PC-3 (cell line): ENCODE measurements at regions not wholly inside any gene's neighbourhood (a gene's known extent, or its start where the extent isn't known, plus 50 kb on each side); places are given as distances from the start of the nearest gene placed in this dataset.

Experiments used
- ATAC-seq: fragments of 200-7000 bp; cut with Tn5 transposase; 2 replicates; pipeline ENCODE4 v1.9.1; 2020; ENCODE audit warnings: mild to moderate bottlenecking, moderate library complexity
- BruUV-seq: library from RNA; stranded (reverse); fragments of 400-500 nt; replicated peaks from 2 replicates; lab custom pipeline; 2021; lab: Mats Ljungman, UMichigan
- CTCF ChIA-PET: fragments of 300-600 bp; sonication (Branson Sonifier 250); formaldehyde crosslinking; loops from one replicate; lab custom pipeline; 2022; ENCODE audit warnings: antibody characterized with exemption; lab: Charles Lee
- POLR2A ChIA-PET: fragments of 300-600 bp; sonication (Branson Sonifier 250); formaldehyde crosslinking; loops from one replicate; lab custom pipeline; 2022; ENCODE audit warnings: antibody characterized with exemption; ENCODE audit not compliant: unreplicated experiment; lab: Charles Lee
- DNase-seq: peaks from one replicate; pipeline ENCODE4 v3.0.0-alpha.2; 2015
- H2AFZ ChIP-seq: fragments of 300-600 bp; sonication (generic); 2 replicates; pipeline ENCODE4 v1.6.0; 2016; ENCODE audit warnings: antibody characterized with exemption, low read length
- H3F3A ChIP-seq: fragments of 300-600 bp; sonication (generic); one replicate; pipeline ENCODE4 v1.6.0; 2017; ENCODE audit warnings: antibody characterized with exemption, low read length, control low read depth, mild to moderate bottlenecking; ENCODE audit not compliant: unreplicated experiment
- H3K27ac ChIP-seq: fragments of 300-600 bp; sonication (generic); 2 replicates; pipeline ENCODE4 v1.5.1; 2016; ENCODE audit warnings: mild to moderate bottlenecking, low read length
- H3K27me3 ChIP-seq: fragments of 300-600 bp; sonication (generic); 2 replicates; pipeline ENCODE4 v1.6.1; 2016; ENCODE audit warnings: low read length, mixed read lengths
- H3K36me3 ChIP-seq: fragments of 300-600 bp; sonication (generic); 2 replicates; pipeline ENCODE4 v1.6.1; 2016; ENCODE audit warnings: low read depth, mixed run types, low read length, mixed read lengths
- H3K4me1 ChIP-seq: fragments of 300-600 bp; sonication (generic); 2 replicates; pipeline ENCODE4 v1.5.1; 2016; ENCODE audit warnings: low read length; ENCODE audit not compliant: insufficient read depth
- H3K4me2 ChIP-seq: fragments of 300-600 bp; sonication (generic); 2 replicates; pipeline ENCODE4 v1.6.0; 2016; ENCODE audit warnings: low read length
- H3K4me3 ChIP-seq: fragments of 300-600 bp; sonication (generic); 2 replicates; pipeline ENCODE4 v1.5.1; 2016; ENCODE audit warnings: mild to moderate bottlenecking, low read length, mixed read lengths
- H3K79me2 ChIP-seq: fragments of 300-600 bp; sonication (generic); 2 replicates; pipeline ENCODE4 v1.6.1; 2017; ENCODE audit warnings: low read length, mixed read lengths
- H3K9ac ChIP-seq: fragments of 300-600 bp; sonication (generic); 2 replicates; pipeline ENCODE4 v1.6.0; 2016; ENCODE audit warnings: mild to moderate bottlenecking, low read length
- H3K9me2 ChIP-seq: fragments of 300-600 bp; sonication (generic); replicated peaks from 2 replicates; pipeline ENCODE4 v1.6.1; 2016; ENCODE audit warnings: mixed run types, low read length, mixed read lengths
- H3K9me3 ChIP-seq: fragments of 300-600 bp; sonication (generic); 2 replicates; pipeline ENCODE4 v1.6.1; 2016; ENCODE audit warnings: low read length, mixed read lengths
- H4K20me1 ChIP-seq: fragments of 300-600 bp; sonication (generic); 2 replicates; pipeline ENCODE4 v1.6.1; 2016; ENCODE audit warnings: low read length, mixed read lengths
- EZH2 ChIP-seq: fragments of 300-600 bp; sonication (generic); IDR thresholded peaks from one replicate; pipeline ENCODE4 v1.6.1; 2017; ENCODE audit warnings: antibody characterized with exemption, mild to moderate bottlenecking, low read length; ENCODE audit not compliant: unreplicated experiment
- EZH2phosphoT487 ChIP-seq: fragments of 300-600 bp; sonication (generic); IDR thresholded peaks from 2 replicates; pipeline ENCODE4 v1.6.1; 2018; ENCODE audit warnings: mild to moderate bottlenecking, antibody characterized with exemption, low read length, borderline replicate concordance
- intact Hi-C: fragments of 100-400 bp; cut with micrococcal nuclease; formaldehyde crosslinking; loops from 2 replicates; pipeline ENCODE4 v1.9.0; 2023
- TF ChIP-seq, protein P1 (sequence below): fragments of 300-600 bp; sonication (generic); conservative IDR thresholded peaks from 2 replicates; pipeline ENCODE4 v1.5.1; 2017; ENCODE audit warnings: antibody characterized with exemption, low read depth, mild to moderate bottlenecking, low read length

DNA sequence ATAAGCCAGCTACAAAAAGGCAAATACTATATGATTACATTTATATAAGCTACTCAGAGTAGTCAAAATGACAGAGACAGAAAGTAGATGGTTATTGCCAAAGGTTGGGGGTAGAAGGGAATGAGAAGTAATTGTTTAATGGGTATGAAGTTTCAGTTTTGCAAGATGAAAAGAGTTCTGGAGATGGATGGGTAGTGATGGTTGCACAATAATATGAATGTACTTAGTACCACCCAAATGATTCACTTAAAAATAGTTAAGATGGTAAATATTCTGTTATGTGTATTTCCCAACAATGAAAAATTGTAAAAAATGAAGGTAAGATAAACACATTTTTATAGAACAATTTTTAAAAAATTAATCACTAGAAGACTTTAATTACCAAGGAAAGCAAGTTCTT is 448.4 kb downstream of the ADCYAP1 start:
- Histone ChIP-seq H3K4me1 (peaks cover 13% of the 10 kb centered on the region), H3K9ac (no peak overlapping the region), H3K4me3 (no peak overlapping the region), H3K4me2 (no peak overlapping the region), H3K9me3 (peaks cover 4% of the 10 kb centered on the region; the same call in 1 of the 2 replicates), H3F3A (no peaks in the 10 kb centered on the region), H2AFZ (no peak overlapping the region), H4K20me1 (no peaks in the 10 kb centered on the region), H3K36me3 (no peaks in the 10 kb centered on the region), H3K79me2 (no peaks in the 10 kb centered on the region), H3K27ac (peak overlapping the region; percentile 23), H3K9me2 (no peaks in the 10 kb centered on the region), H3K27me3 (no peaks in the 10 kb centered on the region)
- intact Hi-C loops: no loop called here
- ChIA-PET CTCF (no interaction called here), POLR2A (no interaction called here)
- no TSS peak for BruUV-seq
- ATAC-seq (no peak), DNase-seq (peak; percentile 41)
- TF ChIP-seq EZH2phosphoT487: no peak

DNA sequence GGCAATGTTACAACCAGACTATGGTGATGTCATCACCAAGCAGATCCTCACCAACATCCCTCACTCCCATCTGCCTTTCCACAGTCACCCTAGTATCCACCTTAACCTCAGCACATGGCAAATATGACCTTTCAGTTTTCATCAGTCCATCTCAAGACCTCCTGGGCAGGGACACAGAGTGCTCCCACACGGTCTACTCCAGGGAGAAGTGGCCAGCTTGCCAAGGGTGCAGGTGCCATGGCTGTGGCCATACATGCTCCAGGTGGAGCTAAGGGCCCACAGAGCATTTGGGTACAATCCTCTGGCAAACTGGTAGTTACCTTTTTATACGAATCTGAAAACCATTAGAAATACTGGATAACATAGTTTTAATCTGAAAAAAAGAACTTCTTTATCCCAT is 453.1 kb downstream of the ADCYAP1 start:
- ChIA-PET CTCF (no interaction called here), POLR2A (no interaction called here)
- no peaks in the 10 kb centered on the region for H3K36me3 ChIP-seq
- intact Hi-C loops: no loop called here
- DNase-seq (no peak), ATAC-seq (no peak)
- no peaks in the 10 kb centered on the region for H3F3A ChIP-seq
- no peak overlapping the region for H2AFZ ChIP-seq
- BruUV-seq: no TSS peak
- no peak overlapping the region for H3K4me3 ChIP-seq
- H3K79me2 ChIP-seq: no peaks in the 10 kb centered on the region
- no peak overlapping the region for H3K4me2 ChIP-seq
- TF ChIP-seq, protein P1, sequence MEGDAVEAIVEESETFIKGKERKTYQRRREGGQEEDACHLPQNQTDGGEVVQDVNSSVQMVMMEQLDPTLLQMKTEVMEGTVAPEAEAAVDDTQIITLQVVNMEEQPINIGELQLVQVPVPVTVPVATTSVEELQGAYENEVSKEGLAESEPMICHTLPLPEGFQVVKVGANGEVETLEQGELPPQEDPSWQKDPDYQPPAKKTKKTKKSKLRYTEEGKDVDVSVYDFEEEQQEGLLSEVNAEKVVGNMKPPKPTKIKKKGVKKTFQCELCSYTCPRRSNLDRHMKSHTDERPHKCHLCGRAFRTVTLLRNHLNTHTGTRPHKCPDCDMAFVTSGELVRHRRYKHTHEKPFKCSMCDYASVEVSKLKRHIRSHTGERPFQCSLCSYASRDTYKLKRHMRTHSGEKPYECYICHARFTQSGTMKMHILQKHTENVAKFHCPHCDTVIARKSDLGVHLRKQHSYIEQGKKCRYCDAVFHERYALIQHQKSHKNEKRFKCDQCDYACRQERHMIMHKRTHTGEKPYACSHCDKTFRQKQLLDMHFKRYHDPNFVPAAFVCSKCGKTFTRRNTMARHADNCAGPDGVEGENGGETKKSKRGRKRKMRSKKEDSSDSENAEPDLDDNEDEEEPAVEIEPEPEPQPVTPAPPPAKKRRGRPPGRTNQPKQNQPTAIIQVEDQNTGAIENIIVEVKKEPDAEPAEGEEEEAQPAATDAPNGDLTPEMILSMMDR: no peak
- no peak for TF ChIP-seq EZH2
- TF ChIP-seq EZH2phosphoT487: no peak
- no peaks in the 10 kb centered on the region for H3K27me3 ChIP-seq
- H3K9ac ChIP-seq: no peak overlapping the region
- no peaks in the 10 kb centered on the region for H3K9me2 ChIP-seq
- no peak overlapping the region for H3K27ac ChIP-seq
- no peaks in the 10 kb centered on the region for H4K20me1 ChIP-seq
- 0 out of 2 replicates have a peak, but pooled peaks cover 3% of the 10 kb centered on the region for H3K4me1 ChIP-seq
- H3K9me3 ChIP-seq: peaks cover 2% of the 10 kb centered on the region; the same call in 1 of the 2 replicates

DNA sequence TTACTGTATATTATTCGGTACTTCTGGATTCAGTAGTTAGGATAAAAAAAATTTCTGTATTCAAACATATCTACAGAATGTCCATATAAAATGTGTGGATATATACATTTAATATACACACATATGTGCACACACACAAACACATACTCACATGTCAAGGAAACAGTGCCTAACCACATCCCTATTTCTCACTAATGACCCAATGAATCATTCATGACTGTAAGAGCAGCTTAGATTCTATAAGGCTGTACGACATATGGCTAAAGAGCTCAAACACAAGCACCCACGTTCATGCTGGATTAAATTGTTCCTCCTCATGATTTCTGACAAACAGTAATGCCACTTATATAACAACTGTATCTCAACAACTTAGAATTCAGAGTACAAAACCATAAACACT is 457.3 kb downstream of the ADCYAP1 start:
- ChIA-PET POLR2A (no interaction called here), CTCF (no interaction called here)
- intact Hi-C loops: no loop called here
- Histone ChIP-seq H3K79me2 (no peaks in the 10 kb centered on the region), H3K4me2 (no peak overlapping the region), H4K20me1 (no peaks in the 10 kb centered on the region), H2AFZ (no peak overlapping the region), H3K9me2 (no peaks in the 10 kb centered on the region), H3K27ac (no peak overlapping the region), H3F3A (no peaks in the 10 kb centered on the region), H3K4me1 (0 out of 2 replicates have a peak, but pooled peaks cover 3% of the 10 kb centered on the region), H3K4me3 (no peak overlapping the region), H3K9me3 (no peaks in the 10 kb centered on the region), H3K36me3 (no peaks in the 10 kb centered on the region), H3K27me3 (no peaks in the 10 kb centered on the region), H3K9ac (no peak overlapping the region)
- DNase-seq: peak; percentile 60
- ATAC-seq: peak; percentile 62; the same call in 1 of the 2 replicates
- TF ChIP-seq EZH2 (no peak), EZH2phosphoT487 (no peak)
- TF ChIP-seq, protein P1: no peak
- BruUV-seq: no TSS peak
